ENCODE measurements at regions not wholly inside any gene's neighbourhood (a gene's known extent, or its start where the extent isn't known, plus 50 kb on each side); places are given as distances from the start of the nearest gene placed in this dataset.
"Not testable (repeated sequence)": the region's sequence is repeated elsewhere in the genome, so short reads cannot be mapped to it uniquely, and the experiment has no call there.

DNA sequence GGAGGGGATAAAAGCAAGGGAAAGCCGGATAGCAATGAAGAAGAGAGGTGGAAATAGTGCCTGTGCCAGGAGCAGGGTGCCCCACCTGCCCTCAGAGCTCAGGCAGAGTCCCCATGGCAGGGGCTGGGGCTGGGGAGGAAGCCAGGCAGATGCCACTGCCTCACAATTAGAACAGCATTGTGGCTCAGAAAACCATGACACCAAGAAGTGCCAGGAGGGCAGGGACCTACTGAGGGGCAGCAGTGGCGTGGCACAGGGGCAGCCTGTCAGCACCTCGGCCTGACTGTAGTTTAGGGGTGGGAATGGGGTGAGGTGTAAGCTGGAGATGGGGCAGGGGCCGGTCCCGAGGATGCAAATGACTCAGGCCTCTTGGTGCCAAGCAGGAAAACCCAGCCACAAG lies 532.1 kb upstream of the B3GAT1 start:
- in situ Hi-C loops (cut with MboI; ENCODE audit: low pct_unique_long_range_greater_than_20kb, low sequenced_read_pairs, unreplicated experiment), result no loop called here
- TF ChIP-seq, protein P1, sequence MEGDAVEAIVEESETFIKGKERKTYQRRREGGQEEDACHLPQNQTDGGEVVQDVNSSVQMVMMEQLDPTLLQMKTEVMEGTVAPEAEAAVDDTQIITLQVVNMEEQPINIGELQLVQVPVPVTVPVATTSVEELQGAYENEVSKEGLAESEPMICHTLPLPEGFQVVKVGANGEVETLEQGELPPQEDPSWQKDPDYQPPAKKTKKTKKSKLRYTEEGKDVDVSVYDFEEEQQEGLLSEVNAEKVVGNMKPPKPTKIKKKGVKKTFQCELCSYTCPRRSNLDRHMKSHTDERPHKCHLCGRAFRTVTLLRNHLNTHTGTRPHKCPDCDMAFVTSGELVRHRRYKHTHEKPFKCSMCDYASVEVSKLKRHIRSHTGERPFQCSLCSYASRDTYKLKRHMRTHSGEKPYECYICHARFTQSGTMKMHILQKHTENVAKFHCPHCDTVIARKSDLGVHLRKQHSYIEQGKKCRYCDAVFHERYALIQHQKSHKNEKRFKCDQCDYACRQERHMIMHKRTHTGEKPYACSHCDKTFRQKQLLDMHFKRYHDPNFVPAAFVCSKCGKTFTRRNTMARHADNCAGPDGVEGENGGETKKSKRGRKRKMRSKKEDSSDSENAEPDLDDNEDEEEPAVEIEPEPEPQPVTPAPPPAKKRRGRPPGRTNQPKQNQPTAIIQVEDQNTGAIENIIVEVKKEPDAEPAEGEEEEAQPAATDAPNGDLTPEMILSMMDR (IDR thresholded peaks at IDR 0.05; ENCODE audit: extremely low read depth, insufficient read depth, missing control alignments), result no peak
- DNase-seq (ENCODE audit: low spot score), result no peak

GRCh38 chr11:134943544-134943943 lies 531.5 kb upstream of the B3GAT1 start:
- in situ Hi-C loops (cut with MboI; ENCODE audit: low pct_unique_long_range_greater_than_20kb, low sequenced_read_pairs, unreplicated experiment), result no loop called here
- TF ChIP-seq, protein P1 (IDR thresholded peaks at IDR 0.05; ENCODE audit: extremely low read depth, insufficient read depth, missing control alignments), result no peak
- no peak for DNase-seq (ENCODE audit: low spot score)

GRCh38 chr11:134942681-134943080 lies 530.6 kb upstream of the B3GAT1 start:
- in situ Hi-C loops (cut with MboI; ENCODE audit: low pct_unique_long_range_greater_than_20kb, low sequenced_read_pairs, unreplicated experiment), result no loop called here
- DNase-seq (ENCODE audit: low spot score), result no peak
- TF ChIP-seq, protein P1 (IDR thresholded peaks at IDR 0.05; ENCODE audit: extremely low read depth, insufficient read depth, missing control alignments), result no peak

DNA sequence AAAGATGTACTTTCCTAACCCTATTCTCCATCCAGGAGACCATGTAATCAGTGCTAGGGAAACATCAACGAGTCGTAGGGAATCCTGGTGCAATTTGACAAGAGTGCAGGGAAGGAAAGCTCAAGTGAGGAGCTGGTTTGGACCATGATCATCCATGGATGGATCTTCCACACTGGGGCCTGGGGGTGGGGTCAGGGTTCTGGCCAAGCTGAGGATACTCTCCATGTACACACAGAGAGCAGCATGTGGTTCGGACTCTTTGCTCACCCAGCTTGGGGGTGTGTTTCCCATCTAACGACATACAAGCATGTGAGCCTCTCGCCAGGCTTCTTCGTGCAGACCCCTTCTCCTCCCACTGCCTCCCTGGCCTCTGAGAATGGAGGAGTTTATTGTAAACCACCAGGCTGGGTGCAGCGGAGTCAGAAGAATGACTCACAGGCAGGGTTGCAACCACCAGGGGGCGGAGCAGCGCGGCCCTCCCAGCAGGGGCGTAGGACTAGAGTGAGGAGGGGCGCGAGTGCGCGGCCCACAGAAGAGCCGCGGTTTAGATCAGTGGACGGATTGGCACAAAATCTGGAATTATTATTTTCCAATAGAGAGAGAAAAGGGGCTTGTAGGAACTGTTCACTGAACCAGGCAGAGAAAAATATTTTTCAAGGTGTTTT lies 530.0 kb upstream of the B3GAT1 start:
- in situ Hi-C loops (cut with MboI; ENCODE audit: low pct_unique_long_range_greater_than_20kb, low sequenced_read_pairs, unreplicated experiment), result not testable (repeated sequence)
- TF ChIP-seq, protein P1 (IDR thresholded peaks at IDR 0.05; ENCODE audit: extremely low read depth, insufficient read depth, missing control alignments), result peak; percentile 26

DNA sequence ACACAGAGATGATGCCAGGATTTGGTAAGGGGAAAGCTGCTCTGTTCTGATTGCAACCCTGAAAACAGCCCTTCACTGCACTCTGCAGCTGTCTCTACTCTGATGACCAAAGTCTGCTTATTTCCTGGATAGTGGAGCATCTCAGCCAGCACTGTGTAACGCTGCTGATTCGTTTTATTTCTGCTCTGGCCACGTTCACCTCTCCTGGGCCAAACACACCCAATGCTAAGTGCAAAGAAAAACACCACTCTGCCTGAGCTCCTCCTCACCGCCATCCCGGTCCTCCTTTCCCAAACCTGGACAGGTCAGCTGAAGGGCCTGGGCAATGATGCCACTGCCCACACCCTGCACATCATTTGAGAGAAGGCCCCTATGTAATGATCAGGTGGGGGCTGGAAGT lies 529.3 kb upstream of the B3GAT1 start:
- in situ Hi-C loops (cut with MboI; ENCODE audit: low pct_unique_long_range_greater_than_20kb, low sequenced_read_pairs, unreplicated experiment), result no loop called here
- TF ChIP-seq, protein P1 (IDR thresholded peaks at IDR 0.05; ENCODE audit: extremely low read depth, insufficient read depth, missing control alignments), result no peak
- DNase-seq (ENCODE audit: low spot score), result no peak

More for the DNA sequence above, 530.0 kb upstream of the B3GAT1 start:
- DNase-seq (ENCODE audit: low spot score), result not testable (repeated sequence)

- TF ChIP-seq, protein P1 (IDR thresholded peaks at IDR 0.05; ENCODE audit: extremely low read depth, insufficient read depth, missing control alignments), result no peak
Measured at GRCh38 chr11:134940441-134941126, 528.5 kb upstream of the B3GAT1 start.

More at GRCh38 chr11:134940441-134941126, 528.5 kb upstream of the B3GAT1 start:
- in situ Hi-C loops (cut with MboI; ENCODE audit: low pct_unique_long_range_greater_than_20kb, low sequenced_read_pairs, unreplicated experiment), result no loop called here
- DNase-seq (ENCODE audit: low spot score), result no peak
